HepG2 (cell line): ENCODE measurements at regions not wholly inside any gene's neighbourhood (a gene's known extent, or its start where the extent isn't known, plus 50 kb on each side); places are given as distances from the start of the nearest gene placed in this dataset.
A peak's percentile ranks its signal among the peaks of the same experiment; 100 is the strongest.

Source experiments
- CREM ChIP-seq, 2 experiments: sonication (generic) in 1 of 2; formaldehyde crosslinking in 1 of 2; IDR thresholded peaks; 2 replicates each; pipeline versions ENCODE4 v1.4.0 to v1.6.1; 2016 to 2020; ENCODE audit warnings: antibody characterized with exemption in 1 of 2, mild to moderate bottlenecking in 1 of 2, missing genetic modification reagents in 1 of 2
- FOSL2 ChIP-seq: sonication (generic); formaldehyde crosslinking; IDR thresholded peaks from 2 replicates; pipeline ENCODE4 v1.4.0; 2020; ENCODE audit warnings: missing genetic modification reagents
- FOXJ3 ChIP-seq: sonication (generic); formaldehyde crosslinking; IDR thresholded peaks from 2 replicates; pipeline ENCODE4 v1.4.0; 2020; ENCODE audit warnings: missing genetic modification reagents, mild to moderate bottlenecking, borderline replicate concordance
- HMG20A ChIP-seq: IDR thresholded peaks from 2 replicates; pipeline ENCODE4 v1.6.1; 2016; ENCODE audit warnings: borderline replicate concordance
- MED1 ChIP-seq: sonication (generic); formaldehyde crosslinking; IDR thresholded peaks from 2 replicates; pipeline ENCODE4 v1.4.0; 2020; ENCODE audit warnings: missing genetic modification reagents
- MEF2D ChIP-seq: sonication (generic); formaldehyde crosslinking; IDR thresholded peaks from 2 replicates; pipeline ENCODE4 v1.5.1; 2020; ENCODE audit warnings: mild to moderate bottlenecking, missing genetic modification reagents
- PPARG ChIP-seq: conservative IDR thresholded peaks from 2 replicates; pipeline ENCODE4 v1.6.1; 2016; ENCODE audit warnings: missing biosample characterization, missing genetic modification reagents
- SALL2 ChIP-seq: sonication (generic); formaldehyde crosslinking; IDR thresholded peaks from 2 replicates; pipeline ENCODE4 v1.8.1; 2023; ENCODE audit warnings: mild to moderate bottlenecking, missing genetic modification reagents, inconsistent platforms
- SMAD3 ChIP-seq: sonication (generic); formaldehyde crosslinking; IDR thresholded peaks from 2 replicates; pipeline ENCODE4 v1.4.0; 2020; ENCODE audit warnings: missing genetic modification reagents
- SNAPC2 ChIP-seq: sonication (generic); formaldehyde crosslinking; IDR thresholded peaks from 2 replicates; pipeline ENCODE4 v1.8.1; 2022; ENCODE audit warnings: mild to moderate bottlenecking, missing genetic modification reagents
- TOPORS ChIP-seq: sonication (generic); formaldehyde crosslinking; IDR thresholded peaks from 2 replicates; pipeline ENCODE4 v1.8.0; 2023; ENCODE audit warnings: mild to moderate bottlenecking, missing genetic modification reagents
- ZMYM3 ChIP-seq: sonication (generic); formaldehyde crosslinking; IDR thresholded peaks from 2 replicates; pipeline ENCODE4 v1.5.1; 2020; ENCODE audit warnings: mild to moderate bottlenecking, missing genetic modification reagents
- ZNF432 ChIP-seq: sonication (generic); formaldehyde crosslinking; IDR thresholded peaks from 2 replicates; pipeline ENCODE4 v1.5.0; 2020; ENCODE audit warnings: missing genetic modification reagents, mild to moderate bottlenecking, borderline replicate concordance
- ZNF878 ChIP-seq: sonication (generic); formaldehyde crosslinking; IDR thresholded peaks from 2 replicates; pipeline ENCODE4 v1.8.1; 2023; ENCODE audit warnings: mild to moderate bottlenecking, missing genetic modification reagents, moderate library complexity
- ZSCAN12 ChIP-seq: sonication (generic); formaldehyde crosslinking; IDR thresholded peaks from 2 replicates; pipeline ENCODE4 v1.9.0; 2021; ENCODE audit warnings: mild to moderate bottlenecking, missing genetic modification reagents
- TF ChIP-seq, protein P1 (sequence below): sonication (generic); formaldehyde crosslinking; IDR thresholded peaks from 2 replicates; pipeline ENCODE4 v1.4.0; 2020; ENCODE audit warnings: mild to moderate bottlenecking, missing genetic modification reagents
- TF ChIP-seq, protein P2 (sequence below): sonication (generic); formaldehyde crosslinking; IDR thresholded peaks from 2 replicates; pipeline ENCODE4 v1.4.0; 2020; ENCODE audit warnings: missing genetic modification reagents, mild to moderate bottlenecking, borderline replicate concordance
- TF ChIP-seq, protein P3 (sequence below): sonication (generic); formaldehyde crosslinking; IDR thresholded peaks from 2 replicates; pipeline ENCODE4 v1.8.0; 2022; ENCODE audit warnings: missing genetic modification reagents, mild to moderate bottlenecking, inconsistent platforms, borderline replicate concordance

DNA sequence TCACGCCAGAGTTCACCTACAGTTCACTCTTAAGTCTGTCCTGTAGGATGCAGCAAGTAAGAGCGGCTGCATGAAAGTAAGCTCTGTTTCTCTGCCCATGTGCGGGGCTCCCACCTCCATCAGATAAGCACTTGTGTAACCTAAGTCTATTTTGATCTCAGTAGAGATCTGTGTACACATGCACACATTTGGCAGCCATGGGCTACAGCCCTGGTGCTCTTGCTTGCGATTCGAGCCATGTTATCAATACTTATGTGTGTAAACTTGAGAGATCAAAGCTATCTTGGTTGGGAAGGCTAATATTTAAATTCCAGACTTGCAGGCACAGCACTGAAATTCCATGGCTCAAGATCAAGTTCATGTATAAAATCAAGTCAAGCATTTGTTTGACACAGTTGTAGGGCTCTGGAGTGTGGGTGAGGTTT is 244.7 kb upstream of the FGGY start (continued):
- TF ChIP-seq, protein P1, sequence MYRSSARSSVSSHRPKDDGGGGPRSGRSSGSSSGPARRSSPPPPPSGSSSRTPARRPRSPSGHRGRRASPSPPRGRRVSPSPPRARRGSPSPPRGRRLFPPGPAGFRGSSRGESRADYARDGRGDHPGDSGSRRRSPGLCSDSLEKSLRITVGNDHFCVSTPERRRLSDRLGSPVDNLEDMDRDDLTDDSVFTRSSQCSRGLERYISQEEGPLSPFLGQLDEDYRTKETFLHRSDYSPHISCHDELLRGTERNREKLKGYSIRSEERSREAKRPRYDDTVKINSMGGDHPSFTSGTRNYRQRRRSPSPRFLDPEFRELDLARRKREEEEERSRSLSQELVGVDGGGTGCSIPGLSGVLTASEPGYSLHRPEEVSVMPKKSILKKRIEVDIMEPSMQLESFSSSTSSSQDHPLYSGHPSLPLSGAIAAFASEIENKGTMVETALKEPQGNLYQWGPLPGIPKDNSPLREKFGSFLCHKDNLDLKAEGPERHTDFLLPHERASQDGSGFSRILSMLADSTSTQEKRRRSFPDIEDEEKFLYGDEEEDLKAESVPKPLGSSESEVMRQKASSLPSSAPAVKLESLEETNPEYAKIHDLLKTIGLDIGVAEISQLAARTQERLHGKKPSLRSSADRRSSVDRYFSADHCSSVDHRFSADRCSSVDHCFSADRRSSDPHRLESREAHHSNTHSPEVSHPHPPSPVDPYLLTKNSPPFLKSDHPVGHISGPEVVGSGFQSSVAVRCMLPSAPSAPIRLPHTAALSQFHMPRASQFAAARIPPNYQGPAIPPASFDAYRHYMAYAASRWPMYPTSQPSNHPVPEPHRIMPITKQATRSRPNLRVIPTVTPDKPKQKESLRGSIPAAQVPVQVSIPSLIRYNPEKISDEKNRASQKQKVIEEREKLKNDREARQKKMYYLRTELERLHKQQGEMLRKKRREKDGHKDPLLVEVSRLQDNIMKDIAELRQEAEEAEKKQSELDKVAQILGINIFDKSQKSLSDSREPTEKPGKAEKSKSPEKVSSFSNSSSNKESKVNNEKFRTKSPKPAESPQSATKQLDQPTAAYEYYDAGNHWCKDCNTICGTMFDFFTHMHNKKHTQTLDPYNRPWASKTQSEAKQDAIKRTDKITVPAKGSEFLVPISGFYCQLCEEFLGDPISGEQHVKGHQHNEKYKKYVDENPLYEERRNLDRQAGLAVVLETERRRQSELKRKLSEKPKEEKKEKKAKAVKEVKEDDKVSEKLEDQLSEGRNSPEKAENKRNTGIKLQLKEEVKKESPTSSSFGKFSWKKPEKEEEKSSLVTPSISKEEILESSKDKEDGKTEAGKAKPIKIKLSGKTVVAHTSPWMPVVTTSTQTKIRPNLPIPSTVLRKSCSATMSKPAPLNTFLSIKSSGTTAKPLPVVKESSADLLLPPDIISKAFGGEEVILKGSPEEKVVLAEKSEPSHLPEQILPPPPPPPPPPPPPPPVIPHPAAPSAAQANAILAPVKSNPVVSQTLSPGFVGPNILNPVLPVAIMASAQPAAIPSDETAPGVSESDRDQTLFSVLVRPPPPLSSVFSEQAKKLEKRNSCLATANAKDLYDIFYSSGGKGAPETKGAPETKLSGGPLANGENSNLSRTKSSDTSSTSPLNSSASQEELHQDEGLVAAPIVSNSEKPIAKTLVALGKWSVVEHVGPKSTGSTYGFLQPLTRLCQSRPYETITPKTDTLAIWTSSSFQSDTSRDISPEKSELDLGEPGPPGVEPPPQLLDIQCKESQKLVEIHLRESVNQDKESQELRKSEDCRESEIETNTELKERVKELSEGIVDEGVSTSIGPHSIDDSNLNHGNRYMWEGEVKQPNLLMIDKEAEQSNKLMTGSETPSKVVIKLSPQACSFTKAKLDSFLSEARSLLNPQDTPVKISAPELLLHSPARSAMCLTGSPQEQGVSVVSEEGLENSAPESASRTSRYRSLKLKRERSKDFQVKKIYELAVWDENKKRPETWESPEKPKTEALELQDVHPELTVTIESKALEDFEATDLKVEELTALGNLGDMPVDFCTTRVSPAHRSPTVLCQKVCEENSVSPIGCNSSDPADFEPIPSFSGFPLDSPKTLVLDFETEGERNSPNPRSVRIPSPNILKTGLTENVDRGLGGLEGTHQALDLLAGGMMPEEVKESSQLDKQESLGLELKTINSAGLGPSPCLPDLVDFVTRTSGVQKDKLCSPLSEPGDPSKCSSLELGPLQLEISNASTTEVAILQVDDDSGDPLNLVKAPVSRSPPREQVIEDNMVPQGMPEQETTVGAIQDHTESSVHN (CRISPR knock-in tag) = no peak
- TF ChIP-seq PPARG (peak; percentile 74), FOXJ3 (CRISPR knock-in tag) (peak; percentile 98), TOPORS (CRISPR knock-in tag) (peak; percentile 87; the same call in 1 of the 2 replicates), ZNF432 (CRISPR knock-in tag) (no peak), ZSCAN12 (no peak), SMAD3 (peak; percentile 94; the same call in 1 of the 2 replicates), MED1 (peak; percentile 91), SNAPC2 (CRISPR knock-in tag) (peak; percentile 90; the same call in 1 of the 2 replicates), ZNF878 (CRISPR knock-in tag) (peak; percentile 84), CREM (IDR thresholded peaks at IDR 0.05) (peak; percentile 92), CREM (CRISPR knock-in tag; IDR thresholded peaks at IDR 0.05) (no peak), SALL2 (peak; percentile 60; the same call in 1 of the 2 replicates), MEF2D (CRISPR knock-in tag) (peak; percentile 99), ZMYM3 (peak; percentile 84), HMG20A (CRISPR knock-in tag) (peak; percentile 99), FOSL2 (peak; percentile 90)
- TF ChIP-seq, protein P2, sequence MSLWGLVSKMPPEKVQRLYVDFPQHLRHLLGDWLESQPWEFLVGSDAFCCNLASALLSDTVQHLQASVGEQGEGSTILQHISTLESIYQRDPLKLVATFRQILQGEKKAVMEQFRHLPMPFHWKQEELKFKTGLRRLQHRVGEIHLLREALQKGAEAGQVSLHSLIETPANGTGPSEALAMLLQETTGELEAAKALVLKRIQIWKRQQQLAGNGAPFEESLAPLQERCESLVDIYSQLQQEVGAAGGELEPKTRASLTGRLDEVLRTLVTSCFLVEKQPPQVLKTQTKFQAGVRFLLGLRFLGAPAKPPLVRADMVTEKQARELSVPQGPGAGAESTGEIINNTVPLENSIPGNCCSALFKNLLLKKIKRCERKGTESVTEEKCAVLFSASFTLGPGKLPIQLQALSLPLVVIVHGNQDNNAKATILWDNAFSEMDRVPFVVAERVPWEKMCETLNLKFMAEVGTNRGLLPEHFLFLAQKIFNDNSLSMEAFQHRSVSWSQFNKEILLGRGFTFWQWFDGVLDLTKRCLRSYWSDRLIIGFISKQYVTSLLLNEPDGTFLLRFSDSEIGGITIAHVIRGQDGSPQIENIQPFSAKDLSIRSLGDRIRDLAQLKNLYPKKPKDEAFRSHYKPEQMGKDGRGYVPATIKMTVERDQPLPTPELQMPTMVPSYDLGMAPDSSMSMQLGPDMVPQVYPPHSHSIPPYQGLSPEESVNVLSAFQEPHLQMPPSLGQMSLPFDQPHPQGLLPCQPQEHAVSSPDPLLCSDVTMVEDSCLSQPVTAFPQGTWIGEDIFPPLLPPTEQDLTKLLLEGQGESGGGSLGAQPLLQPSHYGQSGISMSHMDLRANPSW (CRISPR knock-in tag) = peak; percentile 45; the same call in 1 of the 2 replicates
- TF ChIP-seq, protein P3, sequence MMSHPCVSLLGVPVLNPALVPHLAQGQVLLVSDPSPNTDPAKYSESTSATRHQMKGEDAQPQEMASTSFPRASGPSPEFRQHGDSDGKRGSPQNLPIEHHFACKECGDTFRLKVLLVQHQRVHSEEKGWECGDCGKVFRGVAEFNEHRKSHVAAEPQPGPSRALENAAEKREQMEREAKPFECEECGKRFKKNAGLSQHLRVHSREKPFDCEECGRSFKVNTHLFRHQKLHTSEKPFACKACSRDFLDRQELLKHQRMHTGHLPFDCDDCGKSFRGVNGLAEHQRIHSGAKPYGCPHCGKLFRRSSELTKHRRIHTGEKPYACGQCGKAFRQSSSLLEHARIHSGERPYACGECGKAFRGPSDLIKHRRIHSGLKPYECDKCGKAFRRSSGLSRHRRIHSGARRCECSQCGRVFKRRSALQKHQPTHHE (CRISPR knock-in tag) = peak; percentile 57; the same call in 1 of the 2 replicates
